22Rv1 (cell line): ENCODE measurements at regions not wholly inside any gene's neighbourhood (a gene's known extent, or its start where the extent isn't known, plus 50 kb on each side); places are given as distances from the start of the nearest gene placed in this dataset.
A peak's percentile ranks its signal among the peaks of the same experiment; 100 is the strongest.

Experiments
- H3K27ac ChIP-seq: fragments of 450-650 bp; 2 replicates; pipeline ENCODE4 v1.5.1; 2017
- CTCF ChIP-seq: fragments of 450-650 bp; IDR thresholded peaks from 2 replicates; pipeline ENCODE4 v1.5.1; 2017; ENCODE audit warnings: mild to moderate bottlenecking
- ZFX ChIP-seq: fragments of 450-650 bp; IDR thresholded peaks from 2 replicates; pipeline ENCODE4 v1.6.1; 2017; ENCODE audit warnings: antibody characterized with exemption, borderline replicate concordance

- no peak overlapping the region for H3K27ac ChIP-seq
Observed at GRCh38 chr5:148733601-148734438, 79.5 kb upstream of the HTR4 start.

GRCh38 chr5:148734518-148734917 lies 80.2 kb upstream of the HTR4 start:
- no peak for TF ChIP-seq ZFX
- TF ChIP-seq CTCF: no peak
- no peak overlapping the region for H3K27ac ChIP-seq

More at GRCh38 chr5:148733601-148734438, 79.5 kb upstream of the HTR4 start:
- peak; percentile 83 for TF ChIP-seq CTCF
- no peak for TF ChIP-seq ZFX

- no peak overlapping the region for H3K27ac ChIP-seq
- no peak for TF ChIP-seq CTCF
- no peak for TF ChIP-seq ZFX
Observed at GRCh38 chr5:148735301-148735835, 81.0 kb upstream of the HTR4 start.

GRCh38 chr5:148739023-148739422 lies 84.7 kb upstream of the HTR4 start:
- no peak overlapping the region for H3K27ac ChIP-seq
- TF ChIP-seq CTCF (no peak), ZFX (no peak)

- no peak overlapping the region for H3K27ac ChIP-seq
- TF ChIP-seq CTCF: no peak
Observed at GRCh38 chr5:148739524-148739923, 85.2 kb upstream of the HTR4 start.

GRCh38 chr5:148740079-148740858 lies 85.9 kb upstream of the HTR4 start:
- H3K27ac ChIP-seq: no peak overlapping the region
- TF ChIP-seq CTCF: no peak
